ENCODE measurements at regions not wholly inside any gene's neighbourhood (a gene's known extent, or its start where the extent isn't known, plus 50 kb on each side); places are given as distances from the start of the nearest gene placed in this dataset.
"Not testable (repeated sequence)": the region's sequence is repeated elsewhere in the genome, so short reads cannot be mapped to it uniquely, and the experiment has no call there.

DNA sequence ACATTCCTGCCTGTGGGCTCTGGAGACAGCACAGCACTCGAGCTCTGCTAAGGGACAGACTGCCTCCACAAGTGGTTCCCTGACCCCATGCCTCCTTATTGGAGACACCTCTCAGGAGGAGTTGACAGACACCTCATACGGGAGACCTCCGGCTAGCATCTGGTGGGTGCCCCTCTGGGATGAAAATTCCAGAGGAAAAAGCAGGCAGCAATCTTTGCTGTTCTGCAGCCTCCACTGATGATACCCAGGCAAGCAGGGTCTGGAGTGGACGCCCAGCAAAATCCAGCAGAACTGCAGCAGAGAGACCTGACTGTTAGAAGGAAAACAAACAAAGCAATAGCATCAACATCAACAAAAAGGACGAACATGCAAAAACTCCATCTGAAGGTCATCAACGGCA lies 639.4 kb downstream of the SLC16A7 start:
- TF ChIP-seq, protein P1, sequence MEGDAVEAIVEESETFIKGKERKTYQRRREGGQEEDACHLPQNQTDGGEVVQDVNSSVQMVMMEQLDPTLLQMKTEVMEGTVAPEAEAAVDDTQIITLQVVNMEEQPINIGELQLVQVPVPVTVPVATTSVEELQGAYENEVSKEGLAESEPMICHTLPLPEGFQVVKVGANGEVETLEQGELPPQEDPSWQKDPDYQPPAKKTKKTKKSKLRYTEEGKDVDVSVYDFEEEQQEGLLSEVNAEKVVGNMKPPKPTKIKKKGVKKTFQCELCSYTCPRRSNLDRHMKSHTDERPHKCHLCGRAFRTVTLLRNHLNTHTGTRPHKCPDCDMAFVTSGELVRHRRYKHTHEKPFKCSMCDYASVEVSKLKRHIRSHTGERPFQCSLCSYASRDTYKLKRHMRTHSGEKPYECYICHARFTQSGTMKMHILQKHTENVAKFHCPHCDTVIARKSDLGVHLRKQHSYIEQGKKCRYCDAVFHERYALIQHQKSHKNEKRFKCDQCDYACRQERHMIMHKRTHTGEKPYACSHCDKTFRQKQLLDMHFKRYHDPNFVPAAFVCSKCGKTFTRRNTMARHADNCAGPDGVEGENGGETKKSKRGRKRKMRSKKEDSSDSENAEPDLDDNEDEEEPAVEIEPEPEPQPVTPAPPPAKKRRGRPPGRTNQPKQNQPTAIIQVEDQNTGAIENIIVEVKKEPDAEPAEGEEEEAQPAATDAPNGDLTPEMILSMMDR (optimal IDR thresholded peaks at IDR 0.05 in 1 of 3, IDR thresholded peaks at IDR 0.05 in 1 of 3, conservative IDR thresholded peaks at IDR 0.05 in 1 of 3; ENCODE audit: extremely low read depth in 1 of 3, insufficient read depth in 2 of 3, low read length in 3 of 3): no peak
- TF ChIP-seq EZH2 (IDR thresholded peaks at IDR 0.05; ENCODE audit: low read length): no peak
- Histone ChIP-seq H3K4me2 (ENCODE audit: control insufficient read depth, extremely low read depth, insufficient read depth, low read depth, low read length) (no peak overlapping the region), H3K9me1 (ENCODE audit: control insufficient read depth, extremely low read depth, insufficient read depth, low read length) (no peaks in the 10 kb centered on the region), H3K9me3 (ENCODE audit: control insufficient read depth, low read depth, low read length) (no peaks in the 10 kb centered on the region), H4K20me1 (ENCODE audit: control insufficient read depth, extremely low read depth, insufficient read depth, low read length) (no peaks in the 10 kb centered on the region), H3K4me3 (ENCODE audit: control insufficient read depth in 2 of 3, extremely low read depth in 1 of 3, insufficient read depth in 2 of 3, low read depth in 1 of 3, low read length in 3 of 3) (no peak overlapping the region), H3K79me2 (ENCODE audit: control insufficient read depth, insufficient read depth, low read length) (no peaks in the 10 kb centered on the region), H3K9ac (ENCODE audit: control insufficient read depth, extremely low read depth, insufficient read depth, low read length) (no peak overlapping the region), H3K27ac (ENCODE audit: control insufficient read depth, insufficient read depth, low read length) (no peak overlapping the region), H3K27me3 (ENCODE audit: control insufficient read depth, extremely low read depth, insufficient read depth, low read length) (no peaks in the 10 kb centered on the region), H2AFZ (ENCODE audit: control insufficient read depth, low read length) (no peak overlapping the region), H3K4me1 (ENCODE audit: control insufficient read depth, extremely low read depth, insufficient read depth, low read length) (no peaks in the 10 kb centered on the region), H3K36me3 (ENCODE audit: control insufficient read depth in 2 of 2, extremely low read depth in 1 of 2, insufficient read depth in 2 of 2, low read length in 2 of 2) (no peaks in the 10 kb centered on the region)
- dilution Hi-C loops (cut with MboI; ENCODE audit: extremely low pct_ligation_motif_present, low sequenced_read_pairs): no loop called here
- no peak for FAIRE-seq
- DNase-seq (ENCODE audit: low read depth, low spot score): no peak

DNA sequence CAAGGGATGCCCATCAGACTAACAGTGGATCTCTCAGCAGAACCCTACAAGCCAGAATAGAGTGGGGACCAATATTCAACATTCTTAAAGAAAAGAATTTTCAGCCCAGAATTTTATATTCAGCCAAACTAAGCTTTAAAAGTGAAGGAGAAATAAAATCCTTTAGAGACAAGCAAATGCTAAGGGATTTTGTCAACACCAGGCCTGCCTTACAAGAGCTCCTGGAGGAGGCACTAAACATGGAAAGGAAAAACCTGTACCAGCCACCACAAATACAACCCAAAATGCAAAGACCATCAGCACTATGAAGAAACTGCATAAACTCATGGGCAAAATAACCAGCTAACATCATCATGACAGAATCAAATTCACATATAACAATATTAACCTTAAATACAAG lies 640.6 kb downstream of the SLC16A7 start:
- dilution Hi-C loops (cut with MboI; ENCODE audit: extremely low pct_ligation_motif_present, low sequenced_read_pairs); DNase-seq (ENCODE audit: low read depth, low spot score); H3K27ac ChIP-seq (ENCODE audit: control insufficient read depth, insufficient read depth, low read length); H2AFZ ChIP-seq (ENCODE audit: control insufficient read depth, low read length); H3K27me3 ChIP-seq (ENCODE audit: control insufficient read depth, extremely low read depth, insufficient read depth, low read length); H3K9ac ChIP-seq (ENCODE audit: control insufficient read depth, extremely low read depth, insufficient read depth, low read length); H3K4me3 ChIP-seq (ENCODE audit: control insufficient read depth in 2 of 3, extremely low read depth in 1 of 3, insufficient read depth in 2 of 3, low read depth in 1 of 3, low read length in 3 of 3); FAIRE-seq; H3K79me2 ChIP-seq (ENCODE audit: control insufficient read depth, insufficient read depth, low read length); H3K9me1 ChIP-seq (ENCODE audit: control insufficient read depth, extremely low read depth, insufficient read depth, low read length); H3K4me2 ChIP-seq (ENCODE audit: control insufficient read depth, extremely low read depth, insufficient read depth, low read depth, low read length); H4K20me1 ChIP-seq (ENCODE audit: control insufficient read depth, extremely low read depth, insufficient read depth, low read length); H3K4me1 ChIP-seq (ENCODE audit: control insufficient read depth, extremely low read depth, insufficient read depth, low read length); H3K9me3 ChIP-seq (ENCODE audit: control insufficient read depth, low read depth, low read length); H3K36me3 ChIP-seq (ENCODE audit: control insufficient read depth in 2 of 2, extremely low read depth in 1 of 2, insufficient read depth in 2 of 2, low read length in 2 of 2): not testable (repeated sequence)

DNA sequence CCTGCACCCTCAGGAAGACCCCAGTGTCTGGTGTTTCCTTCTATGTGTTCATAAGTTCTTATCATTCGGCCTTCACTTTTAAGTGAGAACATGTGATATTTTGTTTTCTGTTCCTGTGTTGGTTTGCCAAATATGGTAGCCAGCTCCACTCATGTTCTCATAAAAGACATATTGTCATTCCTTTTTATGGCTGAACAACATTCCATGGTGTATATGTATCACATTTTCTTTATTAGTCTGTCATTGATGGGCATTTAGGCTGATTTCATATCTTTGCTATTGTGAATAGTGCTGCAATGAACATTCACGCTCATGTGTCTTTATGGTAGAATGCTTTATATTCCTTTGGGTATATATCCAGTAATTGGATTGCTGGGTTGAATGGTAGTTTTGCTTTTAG lies 645.1 kb downstream of the SLC16A7 start:
- Histone ChIP-seq H4K20me1 (ENCODE audit: control insufficient read depth, extremely low read depth, insufficient read depth, low read length) (no peaks in the 10 kb centered on the region), H3K4me1 (ENCODE audit: control insufficient read depth, extremely low read depth, insufficient read depth, low read length) (no peaks in the 10 kb centered on the region), H3K9me3 (ENCODE audit: control insufficient read depth, low read depth, low read length) (no peaks in the 10 kb centered on the region), H3K27ac (ENCODE audit: control insufficient read depth, insufficient read depth, low read length) (no peak overlapping the region), H3K9me1 (ENCODE audit: control insufficient read depth, extremely low read depth, insufficient read depth, low read length) (no peaks in the 10 kb centered on the region), H2AFZ (ENCODE audit: control insufficient read depth, low read length) (no peak overlapping the region), H3K4me3 (ENCODE audit: control insufficient read depth in 2 of 3, extremely low read depth in 1 of 3, insufficient read depth in 2 of 3, low read depth in 1 of 3, low read length in 3 of 3) (no peak overlapping the region), H3K36me3 (ENCODE audit: control insufficient read depth in 2 of 2, extremely low read depth in 1 of 2, insufficient read depth in 2 of 2, low read length in 2 of 2) (no peaks in the 10 kb centered on the region), H3K4me2 (ENCODE audit: control insufficient read depth, extremely low read depth, insufficient read depth, low read depth, low read length) (no peak overlapping the region), H3K27me3 (ENCODE audit: control insufficient read depth, extremely low read depth, insufficient read depth, low read length) (no peaks in the 10 kb centered on the region), H3K79me2 (ENCODE audit: control insufficient read depth, insufficient read depth, low read length) (no peaks in the 10 kb centered on the region), H3K9ac (ENCODE audit: control insufficient read depth, extremely low read depth, insufficient read depth, low read length) (no peak overlapping the region)
- dilution Hi-C loops (cut with MboI; ENCODE audit: extremely low pct_ligation_motif_present, low sequenced_read_pairs): no loop called here
- no peak for DNase-seq (ENCODE audit: low read depth, low spot score)
- TF ChIP-seq, protein P1 (optimal IDR thresholded peaks at IDR 0.05 in 1 of 3, IDR thresholded peaks at IDR 0.05 in 1 of 3, conservative IDR thresholded peaks at IDR 0.05 in 1 of 3; ENCODE audit: extremely low read depth in 1 of 3, insufficient read depth in 2 of 3, low read length in 3 of 3): no peak
- no peak for TF ChIP-seq EZH2 (IDR thresholded peaks at IDR 0.05; ENCODE audit: low read length)
- FAIRE-seq: no peak
